A549 (cell line): ENCODE measurements at regions not wholly inside any gene's neighbourhood (a gene's known extent, or its start where the extent isn't known, plus 50 kb on each side); places are given as distances from the start of the nearest gene placed in this dataset.

ENCODE experiments used
- ATAC-seq, 2 experiments: fragments of 200-7000 bp in 1 of 2; fragments of >200 bp in 1 of 2; cut with Nextera tagmentation in 1 of 2; cut with Tn5 transposase in 1 of 2; 3 replicates each; pipeline versions ENCODE4 v1.8.0 to v1.9.1; 2018 to 2020; ENCODE audit warnings: mild to moderate bottlenecking in 1 of 2, moderate library complexity in 1 of 2
- CTCF ChIA-PET: fragments of 300-600 bp; sonication (Branson Sonifier 250); formaldehyde crosslinking; extraction: SDS; loops from one replicate; lab custom pipeline; 2021; ENCODE audit warnings: antibody characterized with exemption, inconsistent platforms; lab: Yijun Ruan, JAX
- POLR2A ChIA-PET: fragments of 350-600 bp; formaldehyde crosslinking; extraction: SDS; loops from one replicate; lab custom pipeline; 2021; ENCODE audit warnings: antibody characterized with exemption, inconsistent platforms; lab: Yijun Ruan, JAX
- DNase-seq, 2 experiments: peaks; one replicate each; pipeline versions ENCODE4 v3.0.0 to v3.0.0-alpha.2; 2011 to 2016; ENCODE audit warnings: low read depth in 1 of 2, low spot score in 1 of 2
- FAIRE-seq: peaks from 2 replicates; lab custom pipeline; 2011; peaks lifted over from hg19 to GRCh38; lab: Jason Lieb, UNC
- H3K27ac ChIP-seq, 2 experiments: fragments of >200 bp; sonication (Bioruptor Twin); formaldehyde crosslinking; 3 replicates each; pipeline ENCODE4 v1.5.1; 2016 to 2017
- H3K4me1 ChIP-seq: fragments of >200 bp; sonication (Bioruptor Twin); formaldehyde crosslinking; 3 replicates; pipeline ENCODE4 v1.6.1; 2016
- H3K4me2 ChIP-seq: fragments of >200 bp; sonication (Bioruptor Twin); formaldehyde crosslinking; 3 replicates; pipeline ENCODE4 v1.6.1; 2016
- H3K4me3 ChIP-seq: fragments of >200 bp; sonication (Bioruptor Twin); formaldehyde crosslinking; 3 replicates; pipeline ENCODE4 v1.5.1; 2016
- H3K9me3 ChIP-seq: fragments of >200 bp; sonication (Bioruptor Twin); formaldehyde crosslinking; 3 replicates; pipeline ENCODE4 v1.6.1; 2016
- CBX2 ChIP-seq: fragments of 200-600 bp; sonication (generic); IDR thresholded peaks from 2 replicates; pipeline ENCODE4 v1.6.1; 2016; ENCODE audit warnings: low read depth, mild to moderate bottlenecking, borderline replicate concordance
- CBX8 ChIP-seq: fragments of 200-600 bp; sonication (generic); IDR thresholded peaks from 2 replicates; pipeline ENCODE4 v1.6.1; 2016
- CHD2 ChIP-seq: fragments of 150-350 bp; IDR thresholded peaks from 2 replicates; pipeline ENCODE4 v1.6.1; 2014; ENCODE audit warnings: low read length; ENCODE audit not compliant: partially characterized antibody
- EHF ChIP-seq: fragments of 250-450 bp; sonication (Bioruptor Pico); IDR thresholded peaks from 2 replicates; pipeline ENCODE4 v1.5.0; 2020; ENCODE audit warnings: mild to moderate bottlenecking
- GATA3 ChIP-seq: IDR thresholded peaks from 2 replicates; pipeline ENCODE4 v1.6.1; 2012; ENCODE audit warnings: borderline replicate concordance
- HOXA7 ChIP-seq: fragments of 250-450 bp; sonication (Bioruptor Pico); IDR thresholded peaks from 2 replicates; pipeline ENCODE4 v1.5.0; 2020; ENCODE audit warnings: mild to moderate bottlenecking, moderate library complexity
- HOXB5 ChIP-seq: fragments of 250-450 bp; sonication (Bioruptor Pico); IDR thresholded peaks from 2 replicates; pipeline ENCODE4 v1.5.0; 2020; ENCODE audit warnings: mild to moderate bottlenecking, moderate library complexity
- MAZ ChIP-seq: fragments of 150-350 bp; IDR thresholded peaks from 2 replicates; pipeline ENCODE4 v1.6.1; 2014; ENCODE audit warnings: antibody characterized with exemption, low read depth, low read length, borderline replicate concordance
- NPAS2 ChIP-seq: fragments of 250-450 bp; sonication (Bioruptor Pico); IDR thresholded peaks from 2 replicates; pipeline ENCODE4 v1.8.0; 2022; ENCODE audit warnings: mild to moderate bottlenecking, moderate library complexity, borderline replicate concordance
- POLR2AphosphoS2 ChIP-seq: conservative IDR thresholded peaks from 2 replicates; pipeline ENCODE4 v1.6.1; 2012; ENCODE audit warnings: low read length, improper control_type of control experiment, inconsistent platforms
- RCOR1 ChIP-seq: fragments of 150-350 bp; IDR thresholded peaks from 2 replicates; pipeline ENCODE4 v1.6.1; 2014; ENCODE audit warnings: antibody characterized with exemption, low read length, low read depth
- RFX5 ChIP-seq: fragments of 450-650 bp; IDR thresholded peaks from 2 replicates; pipeline ENCODE4 v1.7.1; 2014; ENCODE audit warnings: antibody characterized with exemption, mild to moderate bottlenecking, moderate library complexity
- RNF2 ChIP-seq: fragments of 200-600 bp; sonication (generic); IDR thresholded peaks from 2 replicates; pipeline ENCODE4 v1.6.1; 2016; ENCODE audit warnings: low read depth, mild to moderate bottlenecking, antibody characterized with exemption, moderate library complexity, borderline replicate concordance
- SMC3 ChIP-seq: fragments of >200 bp; sonication (Bioruptor Twin); formaldehyde crosslinking; IDR thresholded peaks from 3 replicates; pipeline ENCODE4 v1.6.1; 2018; ENCODE audit warnings: inconsistent platforms
- SREBF2 ChIP-seq: fragments of 450-650 bp; IDR thresholded peaks from 2 replicates; pipeline ENCODE4 v1.6.1; 2014; ENCODE audit warnings: mild to moderate bottlenecking, moderate library complexity
- ZSCAN20 ChIP-seq: fragments of 250-450 bp; sonication (Bioruptor Pico); IDR thresholded peaks from 2 replicates; pipeline ENCODE4 v1.8.0; 2022; ENCODE audit warnings: mild to moderate bottlenecking, moderate library complexity
- WGBS: methylation state at CpG from one replicate; pipeline ENCODE4 v1.1.6; 2017; ENCODE audit errors: missing lambda C conversion rate; 5-methylcytosine and 5-hydroxymethylcytosine counted together
- TF ChIP-seq, protein P1 (sequence below): fragments of >200 bp; sonication (Bioruptor Twin); formaldehyde crosslinking; IDR thresholded peaks from 2 replicates; pipeline ENCODE4 v1.6.1; 2016
- TF ChIP-seq, protein P2 (sequence below): fragments of 200-600 bp; sonication (generic); IDR thresholded peaks from 2 replicates; pipeline ENCODE4 v1.6.1; 2016; ENCODE audit warnings: antibody characterized with exemption, mild to moderate bottlenecking, moderate library complexity
- TF ChIP-seq, protein P3 (sequence below): fragments of >200 bp; sonication (Bioruptor Twin); formaldehyde crosslinking; IDR thresholded peaks from 3 replicates; pipeline ENCODE4 v1.6.1; 2016
- TF ChIP-seq, protein P4 (sequence below): fragments of 450-650 bp; IDR thresholded peaks from 2 replicates; pipeline ENCODE4 v1.6.1; 2014; ENCODE audit warnings: antibody characterized with exemption

DNA sequence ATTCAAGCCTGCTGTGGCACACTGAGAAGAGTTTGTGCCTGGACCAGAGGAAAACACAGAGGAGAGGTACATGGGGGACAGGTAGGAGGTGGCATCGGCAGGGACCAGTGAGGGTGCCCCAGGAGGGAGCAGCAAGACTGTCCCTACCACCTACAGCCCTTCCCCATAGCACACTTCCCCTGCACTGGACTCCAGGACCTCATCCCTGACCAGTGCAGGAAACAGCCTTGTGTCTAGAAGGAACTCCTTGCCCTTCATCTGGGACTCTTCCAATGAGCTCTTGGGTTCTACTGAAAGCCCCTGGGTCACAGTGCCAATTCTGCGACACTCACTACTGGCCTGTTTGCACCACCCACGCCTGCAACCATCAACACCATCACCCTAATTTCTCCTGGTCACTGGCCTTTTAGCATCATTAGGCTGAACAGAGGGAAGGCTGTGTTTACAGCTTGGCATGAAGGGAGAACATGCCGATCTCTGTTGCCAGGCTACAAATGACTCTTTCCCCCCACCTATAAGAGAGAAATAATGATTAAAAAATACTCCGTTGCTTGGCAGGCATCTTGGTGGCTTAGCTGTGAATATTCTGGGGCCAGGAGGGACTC, 371.9 kb upstream of the ZMIZ1 start:
- WGBS: 31% methylated on average over 5 of the region's 5 CpGs
- Histone ChIP-seq H3K9me3 (no peaks in the 10 kb centered on the region), H3K4me1 (no peaks in the 10 kb centered on the region), H3K27ac (no peak overlapping the region), H3K4me3 (no peak overlapping the region), H3K4me2 (no peak overlapping the region)
- DNase-seq: no peak
- ATAC-seq: no peak
- FAIRE-seq: no peak
- CTCF ChIA-PET: interaction anchor here (0.5 to 1.2 kb wide), 2 partner anchors 9 to 649 kb away, joined by 3 read pairs; no protein-coding TSS in a partner anchor
- POLR2A ChIA-PET: no interaction called here
- TF ChIP-seq, protein P1, sequence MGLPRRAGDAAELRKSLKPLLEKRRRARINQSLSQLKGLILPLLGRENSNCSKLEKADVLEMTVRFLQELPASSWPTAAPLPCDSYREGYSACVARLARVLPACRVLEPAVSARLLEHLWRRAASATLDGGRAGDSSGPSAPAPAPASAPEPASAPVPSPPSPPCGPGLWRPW: no peak
- TF ChIP-seq RNF2 (no peak), HOXB5 (CRISPR knock-in tag) (no peak), SMC3 (no peak), CHD2 (no peak), EHF (CRISPR knock-in tag) (no peak), SREBF2 (no peak), HOXA7 (CRISPR knock-in tag) (no peak), CBX2 (no peak), NPAS2 (no peak), POLR2AphosphoS2 (no peak), RFX5 (no peak), ZSCAN20 (CRISPR knock-in tag) (no peak), RCOR1 (no peak), GATA3 (no peak), MAZ (no peak), CBX8 (no peak)
- TF ChIP-seq, protein P2, sequence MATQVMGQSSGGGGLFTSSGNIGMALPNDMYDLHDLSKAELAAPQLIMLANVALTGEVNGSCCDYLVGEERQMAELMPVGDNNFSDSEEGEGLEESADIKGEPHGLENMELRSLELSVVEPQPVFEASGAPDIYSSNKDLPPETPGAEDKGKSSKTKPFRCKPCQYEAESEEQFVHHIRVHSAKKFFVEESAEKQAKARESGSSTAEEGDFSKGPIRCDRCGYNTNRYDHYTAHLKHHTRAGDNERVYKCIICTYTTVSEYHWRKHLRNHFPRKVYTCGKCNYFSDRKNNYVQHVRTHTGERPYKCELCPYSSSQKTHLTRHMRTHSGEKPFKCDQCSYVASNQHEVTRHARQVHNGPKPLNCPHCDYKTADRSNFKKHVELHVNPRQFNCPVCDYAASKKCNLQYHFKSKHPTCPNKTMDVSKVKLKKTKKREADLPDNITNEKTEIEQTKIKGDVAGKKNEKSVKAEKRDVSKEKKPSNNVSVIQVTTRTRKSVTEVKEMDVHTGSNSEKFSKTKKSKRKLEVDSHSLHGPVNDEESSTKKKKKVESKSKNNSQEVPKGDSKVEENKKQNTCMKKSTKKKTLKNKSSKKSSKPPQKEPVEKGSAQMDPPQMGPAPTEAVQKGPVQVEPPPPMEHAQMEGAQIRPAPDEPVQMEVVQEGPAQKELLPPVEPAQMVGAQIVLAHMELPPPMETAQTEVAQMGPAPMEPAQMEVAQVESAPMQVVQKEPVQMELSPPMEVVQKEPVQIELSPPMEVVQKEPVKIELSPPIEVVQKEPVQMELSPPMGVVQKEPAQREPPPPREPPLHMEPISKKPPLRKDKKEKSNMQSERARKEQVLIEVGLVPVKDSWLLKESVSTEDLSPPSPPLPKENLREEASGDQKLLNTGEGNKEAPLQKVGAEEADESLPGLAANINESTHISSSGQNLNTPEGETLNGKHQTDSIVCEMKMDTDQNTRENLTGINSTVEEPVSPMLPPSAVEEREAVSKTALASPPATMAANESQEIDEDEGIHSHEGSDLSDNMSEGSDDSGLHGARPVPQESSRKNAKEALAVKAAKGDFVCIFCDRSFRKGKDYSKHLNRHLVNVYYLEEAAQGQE: no peak
- TF ChIP-seq, protein P3, sequence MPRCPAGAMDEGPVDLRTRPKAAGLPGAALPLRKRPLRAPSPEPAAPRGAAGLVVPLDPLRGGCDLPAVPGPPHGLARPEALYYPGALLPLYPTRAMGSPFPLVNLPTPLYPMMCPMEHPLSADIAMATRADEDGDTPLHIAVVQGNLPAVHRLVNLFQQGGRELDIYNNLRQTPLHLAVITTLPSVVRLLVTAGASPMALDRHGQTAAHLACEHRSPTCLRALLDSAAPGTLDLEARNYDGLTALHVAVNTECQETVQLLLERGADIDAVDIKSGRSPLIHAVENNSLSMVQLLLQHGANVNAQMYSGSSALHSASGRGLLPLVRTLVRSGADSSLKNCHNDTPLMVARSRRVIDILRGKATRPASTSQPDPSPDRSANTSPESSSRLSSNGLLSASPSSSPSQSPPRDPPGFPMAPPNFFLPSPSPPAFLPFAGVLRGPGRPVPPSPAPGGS: no peak
- TF ChIP-seq, protein P4, sequence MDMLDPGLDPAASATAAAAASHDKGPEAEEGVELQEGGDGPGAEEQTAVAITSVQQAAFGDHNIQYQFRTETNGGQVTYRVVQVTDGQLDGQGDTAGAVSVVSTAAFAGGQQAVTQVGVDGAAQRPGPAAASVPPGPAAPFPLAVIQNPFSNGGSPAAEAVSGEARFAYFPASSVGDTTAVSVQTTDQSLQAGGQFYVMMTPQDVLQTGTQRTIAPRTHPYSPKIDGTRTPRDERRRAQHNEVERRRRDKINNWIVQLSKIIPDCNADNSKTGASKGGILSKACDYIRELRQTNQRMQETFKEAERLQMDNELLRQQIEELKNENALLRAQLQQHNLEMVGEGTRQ: no peak

DNA sequence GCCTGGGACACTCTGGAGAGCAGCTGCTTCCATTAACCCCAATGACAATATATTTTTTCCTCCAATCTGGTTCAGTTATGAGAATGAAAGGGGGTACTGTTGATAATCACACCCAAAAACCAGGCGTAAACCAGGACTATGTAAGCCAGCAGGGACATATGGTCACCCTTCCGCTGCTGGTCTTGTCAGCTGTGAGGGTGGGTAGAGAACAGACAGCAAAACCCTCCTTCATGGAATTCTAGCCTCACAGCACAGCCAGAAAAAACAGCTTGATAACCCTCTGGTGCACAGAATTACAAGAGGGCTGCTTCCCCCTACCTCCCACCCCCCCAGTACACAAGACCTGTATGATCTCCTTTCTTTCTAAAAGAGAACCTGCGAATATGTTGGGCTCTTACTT, 368.8 kb upstream of the ZMIZ1 start:
- CTCF ChIA-PET: interaction anchor here (1.3 kb wide), 2 partner anchors 7 to 42 kb away, joined by 3 to 4 read pairs; no protein-coding TSS in a partner anchor
- H3K27ac ChIP-seq: no peak overlapping the region

More for the DNA sequence above, 368.8 kb upstream of the ZMIZ1 start:
- no peak for ATAC-seq
- H3K4me3 ChIP-seq: no peak overlapping the region
- no peak for TF ChIP-seq HOXB5 (CRISPR knock-in tag)
- TF ChIP-seq, all 56 proteins: peak for 0
- POLR2A ChIA-PET: no interaction called here
- H3K9me3 ChIP-seq: no peaks in the 10 kb centered on the region
- no peak for DNase-seq
- no peak for FAIRE-seq
- no peak overlapping the region for H3K4me2 ChIP-seq
- no peaks in the 10 kb centered on the region for H3K4me1 ChIP-seq
- 86% methylated on average over 3 of the region's 3 CpGs for WGBS
